HEK293 (cell line): ENCODE measurements at regions not wholly inside any gene's neighbourhood (a gene's known extent, or its start where the extent isn't known, plus 50 kb on each side); places are given as distances from the start of the nearest gene placed in this dataset.

Experiments
- CTCF ChIA-PET: fragments of 350-600 bp; formaldehyde crosslinking; extraction: SDS; loops from one replicate; lab custom pipeline; 2021; ENCODE audit warnings: antibody characterized with exemption; lab: Yijun Ruan, JAX
- POLR2A ChIA-PET: fragments of 300-600 bp; formaldehyde crosslinking; extraction: SDS; loops from one replicate; lab custom pipeline; 2020; ENCODE audit warnings: antibody characterized with exemption, inconsistent platforms; lab: Yijun Ruan, JAX
- H3K27ac ChIP-seq: fragments of 200-500 bp; sonication (Bioruptor generic); 2 replicates; pipeline ENCODE4 v1.5.1; 2014; ENCODE audit warnings: low read depth, low read length, control low read depth, inconsistent platforms; ENCODE audit errors: extremely low read depth
- H3K36me3 ChIP-seq, 2 experiments: fragments of 200-500 bp in 1 of 2; sonication (Bioruptor generic) in 1 of 2; 1 replicate in 1 of 2; 2 replicates in 1 of 2; pipeline ENCODE4 v1.5.1; 2014 to 2017; ENCODE audit warnings: inconsistent platforms in 2 of 2, low read length in 2 of 2; ENCODE audit not compliant: control insufficient read depth in 2 of 2, insufficient read depth in 1 of 2
- H3K4me1 ChIP-seq: fragments of 200-500 bp; sonication (Bioruptor generic); 2 replicates; pipeline ENCODE4 v1.5.1; 2014; ENCODE audit warnings: mild to moderate bottlenecking, low read length, inconsistent platforms; ENCODE audit not compliant: control insufficient read depth, insufficient read depth
- H3K4me3 ChIP-seq: 2 replicates; pipeline ENCODE4 v1.5.1; 2011; ENCODE audit warnings: low read depth, mild to moderate bottlenecking, control low read depth, low read length, moderate library complexity
- H3K9me3 ChIP-seq: fragments of 200-500 bp; sonication (Bioruptor generic); 2 replicates; pipeline ENCODE4 v1.5.1; 2014; ENCODE audit warnings: low read depth, low read length, inconsistent platforms; ENCODE audit not compliant: control insufficient read depth, insufficient read depth
- GFI1B ChIP-seq: fragments of 450-650 bp; formaldehyde crosslinking; IDR thresholded peaks from 2 replicates; pipeline ENCODE4 v1.5.1; 2016; ENCODE audit warnings: missing biosample characterization, missing genetic modification characterization
- HOXD13 ChIP-seq: sonication (generic); formaldehyde crosslinking; IDR thresholded peaks from 2 replicates; pipeline ENCODE4 v1.8.0; 2022; ENCODE audit warnings: missing genetic modification reagents, borderline replicate concordance
- TRIM28 ChIP-seq: IDR thresholded peaks from 2 replicates; pipeline ENCODE4 v1.6.1; 2011; ENCODE audit warnings: low read length, control low read depth, borderline replicate concordance
- ZFP69B ChIP-seq: fragments of 450-650 bp; formaldehyde crosslinking; IDR thresholded peaks from 2 replicates; pipeline ENCODE4 v1.5.1; 2016; ENCODE audit warnings: missing biosample characterization, missing genetic modification characterization
- ZNF114 ChIP-seq: fragments of 450-650 bp; formaldehyde crosslinking; IDR thresholded peaks from 2 replicates; pipeline ENCODE4 v1.5.0; 2017; ENCODE audit warnings: missing biosample characterization, missing genetic modification characterization
- ZNF521 ChIP-seq: fragments of 450-650 bp; formaldehyde crosslinking; IDR thresholded peaks from 2 replicates; pipeline ENCODE4 v1.5.1; 2017; ENCODE audit warnings: missing biosample characterization, mild to moderate bottlenecking, missing genetic modification characterization
- ZNF658 ChIP-seq: fragments of 450-650 bp; formaldehyde crosslinking; IDR thresholded peaks from 2 replicates; pipeline ENCODE4; 2016; ENCODE audit warnings: missing biosample characterization, missing genetic modification characterization
- ZNF837 ChIP-seq: fragments of 450-650 bp; formaldehyde crosslinking; IDR thresholded peaks from 2 replicates; pipeline ENCODE4 v1.5.1; 2016; ENCODE audit warnings: missing biosample characterization, missing genetic modification characterization
- TF ChIP-seq, protein P1 (sequence below): fragments of 450-650 bp; formaldehyde crosslinking; IDR thresholded peaks from 2 replicates; pipeline ENCODE4 v1.5.1; 2016; ENCODE audit warnings: missing biosample characterization, missing genetic modification characterization
- TF ChIP-seq, protein P2 (sequence below): fragments of 450-650 bp; formaldehyde crosslinking; IDR thresholded peaks from 2 replicates; pipeline ENCODE4 v1.5.1; 2016; ENCODE audit warnings: missing biosample characterization, missing genetic modification characterization
- TF ChIP-seq, protein P3 (sequence below): fragments of 450-650 bp; formaldehyde crosslinking; IDR thresholded peaks from 2 replicates; pipeline ENCODE4 v1.5.1; 2016; ENCODE audit warnings: missing biosample characterization, missing genetic modification characterization, low read depth
- TF ChIP-seq, protein P4 (sequence below): fragments of 450-650 bp; formaldehyde crosslinking; conservative IDR thresholded peaks from 2 replicates; pipeline ENCODE4 v1.5.1; 2016; ENCODE audit warnings: low read depth, missing biosample characterization, missing genetic modification characterization
- TF ChIP-seq, protein P5 (sequence below): fragments of 450-650 bp; formaldehyde crosslinking; IDR thresholded peaks from 2 replicates; pipeline ENCODE4 v1.5.1; 2016; ENCODE audit warnings: missing biosample characterization, missing genetic modification characterization, borderline replicate concordance
- TF ChIP-seq, protein P6 (sequence below): fragments of 450-650 bp; formaldehyde crosslinking; IDR thresholded peaks from 2 replicates; pipeline ENCODE4 v1.5.1; 2017; ENCODE audit warnings: missing biosample characterization, missing genetic modification characterization
- TF ChIP-seq, protein P7 (sequence below): fragments of 450-650 bp; formaldehyde crosslinking; IDR thresholded peaks from 2 replicates; pipeline ENCODE4 v1.5.1; 2017; ENCODE audit warnings: missing biosample characterization, missing genetic modification characterization

DNA sequence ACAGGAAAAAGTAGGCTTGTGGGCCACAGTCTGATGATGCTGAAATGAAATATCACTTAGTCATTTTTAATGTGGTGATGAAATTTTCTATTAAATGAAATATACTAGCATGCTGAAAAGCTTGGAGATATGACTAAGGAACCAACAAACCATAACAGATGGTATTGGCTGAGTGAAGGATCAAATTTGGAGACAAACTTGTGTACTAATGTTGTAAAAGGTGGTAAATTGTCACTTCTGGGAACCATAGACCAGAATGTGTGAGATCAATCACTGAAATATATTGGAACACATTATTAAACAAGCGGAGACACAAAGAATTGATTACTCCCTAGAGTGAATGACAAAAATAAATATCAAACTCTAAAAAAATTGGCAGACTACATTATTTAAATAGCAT, 232.4 kb downstream of the DOK5 start:
- Histone ChIP-seq H3K4me1 (no peaks in the 10 kb centered on the region), H3K9me3 (no peaks in the 10 kb centered on the region), H3K4me3 (no peak overlapping the region), H3K27ac (no peak overlapping the region), H3K36me3 (no peaks in the 10 kb centered on the region)
- TF ChIP-seq ZNF521 (tag by site-specific recombination) (no peak), ZFP69B (tag by site-specific recombination) (no peak), GFI1B (no peak), ZNF114 (no peak), ZNF837 (tag by site-specific recombination) (no peak), TRIM28 (no peak), HOXD13 (no peak), ZNF658 (tag by site-specific recombination) (no peak)
- TF ChIP-seq, protein P1, sequence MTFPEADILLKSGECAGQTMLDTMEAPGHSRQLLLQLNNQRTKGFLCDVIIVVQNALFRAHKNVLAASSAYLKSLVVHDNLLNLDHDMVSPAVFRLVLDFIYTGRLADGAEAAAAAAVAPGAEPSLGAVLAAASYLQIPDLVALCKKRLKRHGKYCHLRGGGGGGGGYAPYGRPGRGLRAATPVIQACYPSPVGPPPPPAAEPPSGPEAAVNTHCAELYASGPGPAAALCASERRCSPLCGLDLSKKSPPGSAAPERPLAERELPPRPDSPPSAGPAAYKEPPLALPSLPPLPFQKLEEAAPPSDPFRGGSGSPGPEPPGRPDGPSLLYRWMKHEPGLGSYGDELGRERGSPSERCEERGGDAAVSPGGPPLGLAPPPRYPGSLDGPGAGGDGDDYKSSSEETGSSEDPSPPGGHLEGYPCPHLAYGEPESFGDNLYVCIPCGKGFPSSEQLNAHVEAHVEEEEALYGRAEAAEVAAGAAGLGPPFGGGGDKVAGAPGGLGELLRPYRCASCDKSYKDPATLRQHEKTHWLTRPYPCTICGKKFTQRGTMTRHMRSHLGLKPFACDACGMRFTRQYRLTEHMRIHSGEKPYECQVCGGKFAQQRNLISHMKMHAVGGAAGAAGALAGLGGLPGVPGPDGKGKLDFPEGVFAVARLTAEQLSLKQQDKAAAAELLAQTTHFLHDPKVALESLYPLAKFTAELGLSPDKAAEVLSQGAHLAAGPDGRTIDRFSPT (tag by site-specific recombination), result no peak
- TF ChIP-seq, protein P2, sequence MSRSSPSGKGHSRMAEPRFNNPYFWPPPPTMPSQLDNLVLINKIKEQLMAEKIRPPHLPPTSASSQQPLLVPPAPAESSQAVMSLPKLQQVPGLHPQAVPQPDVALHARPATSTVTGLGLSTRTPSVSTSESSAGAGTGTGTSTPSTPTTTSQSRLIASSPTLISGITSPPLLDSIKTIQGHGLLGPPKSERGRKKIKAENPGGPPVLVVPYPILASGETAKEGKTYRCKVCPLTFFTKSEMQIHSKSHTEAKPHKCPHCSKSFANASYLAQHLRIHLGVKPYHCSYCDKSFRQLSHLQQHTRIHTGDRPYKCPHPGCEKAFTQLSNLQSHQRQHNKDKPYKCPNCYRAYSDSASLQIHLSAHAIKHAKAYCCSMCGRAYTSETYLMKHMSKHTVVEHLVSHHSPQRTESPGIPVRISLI (tag by site-specific recombination), result no peak
- TF ChIP-seq, protein P3, sequence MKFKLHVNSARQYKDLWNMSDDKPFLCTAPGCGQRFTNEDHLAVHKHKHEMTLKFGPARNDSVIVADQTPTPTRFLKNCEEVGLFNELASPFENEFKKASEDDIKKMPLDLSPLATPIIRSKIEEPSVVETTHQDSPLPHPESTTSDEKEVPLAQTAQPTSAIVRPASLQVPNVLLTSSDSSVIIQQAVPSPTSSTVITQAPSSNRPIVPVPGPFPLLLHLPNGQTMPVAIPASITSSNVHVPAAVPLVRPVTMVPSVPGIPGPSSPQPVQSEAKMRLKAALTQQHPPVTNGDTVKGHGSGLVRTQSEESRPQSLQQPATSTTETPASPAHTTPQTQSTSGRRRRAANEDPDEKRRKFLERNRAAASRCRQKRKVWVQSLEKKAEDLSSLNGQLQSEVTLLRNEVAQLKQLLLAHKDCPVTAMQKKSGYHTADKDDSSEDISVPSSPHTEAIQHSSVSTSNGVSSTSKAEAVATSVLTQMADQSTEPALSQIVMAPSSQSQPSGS (tag by site-specific recombination), result no peak
- TF ChIP-seq, protein P4, sequence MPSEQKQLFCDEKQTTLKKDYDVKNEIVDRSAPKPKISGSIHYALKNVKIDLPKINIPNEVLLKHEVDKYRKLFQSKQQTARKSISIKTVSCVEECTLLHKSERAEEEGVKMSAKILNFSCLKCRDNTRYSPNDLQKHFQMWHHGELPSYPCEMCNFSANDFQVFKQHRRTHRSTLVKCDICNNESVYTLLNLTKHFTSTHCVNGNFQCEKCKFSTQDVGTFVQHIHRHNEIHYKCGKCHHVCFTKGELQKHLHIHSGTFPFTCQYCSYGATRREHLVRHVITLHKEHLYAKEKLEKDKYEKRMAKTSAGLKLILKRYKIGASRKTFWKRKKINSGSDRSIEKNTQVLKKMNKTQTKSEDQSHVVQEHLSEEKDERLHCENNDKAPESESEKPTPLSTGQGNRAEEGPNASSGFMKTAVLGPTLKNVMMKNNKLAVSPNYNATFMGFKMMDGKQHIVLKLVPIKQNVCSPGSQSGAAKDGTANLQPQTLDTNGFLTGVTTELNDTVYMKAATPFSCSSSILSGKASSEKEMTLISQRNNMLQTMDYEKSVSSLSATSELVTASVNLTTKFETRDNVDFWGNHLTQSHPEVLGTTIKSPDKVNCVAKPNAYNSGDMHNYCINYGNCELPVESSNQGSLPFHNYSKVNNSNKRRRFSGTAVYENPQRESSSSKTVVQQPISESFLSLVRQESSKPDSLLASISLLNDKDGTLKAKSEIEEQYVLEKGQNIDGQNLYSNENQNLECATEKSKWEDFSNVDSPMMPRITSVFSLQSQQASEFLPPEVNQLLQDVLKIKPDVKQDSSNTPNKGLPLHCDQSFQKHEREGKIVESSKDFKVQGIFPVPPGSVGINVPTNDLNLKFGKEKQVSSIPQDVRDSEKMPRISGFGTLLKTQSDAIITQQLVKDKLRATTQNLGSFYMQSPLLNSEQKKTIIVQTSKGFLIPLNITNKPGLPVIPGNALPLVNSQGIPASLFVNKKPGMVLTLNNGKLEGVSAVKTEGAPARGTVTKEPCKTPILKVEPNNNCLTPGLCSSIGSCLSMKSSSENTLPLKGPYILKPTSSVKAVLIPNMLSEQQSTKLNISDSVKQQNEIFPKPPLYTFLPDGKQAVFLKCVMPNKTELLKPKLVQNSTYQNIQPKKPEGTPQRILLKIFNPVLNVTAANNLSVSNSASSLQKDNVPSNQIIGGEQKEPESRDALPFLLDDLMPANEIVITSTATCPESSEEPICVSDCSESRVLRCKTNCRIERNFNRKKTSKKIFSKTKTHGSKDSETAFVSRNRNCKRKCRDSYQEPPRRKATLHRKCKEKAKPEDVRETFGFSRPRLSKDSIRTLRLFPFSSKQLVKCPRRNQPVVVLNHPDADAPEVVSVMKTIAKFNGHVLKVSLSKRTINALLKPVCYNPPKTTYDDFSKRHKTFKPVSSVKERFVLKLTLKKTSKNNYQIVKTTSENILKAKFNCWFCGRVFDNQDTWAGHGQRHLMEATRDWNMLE, result no peak
- TF ChIP-seq, protein P5, sequence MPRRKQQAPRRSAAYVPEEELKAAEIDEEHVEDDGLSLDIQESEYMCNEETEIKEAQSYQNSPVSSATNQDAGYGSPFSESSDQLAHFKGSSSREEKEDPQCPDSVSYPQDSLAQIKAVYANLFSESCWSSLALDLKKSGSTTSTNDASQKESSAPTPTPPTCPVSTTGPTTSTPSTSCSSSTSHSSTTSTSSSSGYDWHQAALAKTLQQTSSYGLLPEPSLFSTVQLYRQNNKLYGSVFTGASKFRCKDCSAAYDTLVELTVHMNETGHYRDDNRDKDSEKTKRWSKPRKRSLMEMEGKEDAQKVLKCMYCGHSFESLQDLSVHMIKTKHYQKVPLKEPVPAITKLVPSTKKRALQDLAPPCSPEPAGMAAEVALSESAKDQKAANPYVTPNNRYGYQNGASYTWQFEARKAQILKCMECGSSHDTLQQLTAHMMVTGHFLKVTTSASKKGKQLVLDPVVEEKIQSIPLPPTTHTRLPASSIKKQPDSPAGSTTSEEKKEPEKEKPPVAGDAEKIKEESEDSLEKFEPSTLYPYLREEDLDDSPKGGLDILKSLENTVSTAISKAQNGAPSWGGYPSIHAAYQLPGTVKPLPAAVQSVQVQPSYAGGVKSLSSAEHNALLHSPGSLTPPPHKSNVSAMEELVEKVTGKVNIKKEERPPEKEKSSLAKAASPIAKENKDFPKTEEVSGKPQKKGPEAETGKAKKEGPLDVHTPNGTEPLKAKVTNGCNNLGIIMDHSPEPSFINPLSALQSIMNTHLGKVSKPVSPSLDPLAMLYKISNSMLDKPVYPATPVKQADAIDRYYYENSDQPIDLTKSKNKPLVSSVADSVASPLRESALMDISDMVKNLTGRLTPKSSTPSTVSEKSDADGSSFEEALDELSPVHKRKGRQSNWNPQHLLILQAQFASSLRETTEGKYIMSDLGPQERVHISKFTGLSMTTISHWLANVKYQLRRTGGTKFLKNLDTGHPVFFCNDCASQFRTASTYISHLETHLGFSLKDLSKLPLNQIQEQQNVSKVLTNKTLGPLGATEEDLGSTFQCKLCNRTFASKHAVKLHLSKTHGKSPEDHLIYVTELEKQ (tag by site-specific recombination), result no peak
- TF ChIP-seq, protein P6, sequence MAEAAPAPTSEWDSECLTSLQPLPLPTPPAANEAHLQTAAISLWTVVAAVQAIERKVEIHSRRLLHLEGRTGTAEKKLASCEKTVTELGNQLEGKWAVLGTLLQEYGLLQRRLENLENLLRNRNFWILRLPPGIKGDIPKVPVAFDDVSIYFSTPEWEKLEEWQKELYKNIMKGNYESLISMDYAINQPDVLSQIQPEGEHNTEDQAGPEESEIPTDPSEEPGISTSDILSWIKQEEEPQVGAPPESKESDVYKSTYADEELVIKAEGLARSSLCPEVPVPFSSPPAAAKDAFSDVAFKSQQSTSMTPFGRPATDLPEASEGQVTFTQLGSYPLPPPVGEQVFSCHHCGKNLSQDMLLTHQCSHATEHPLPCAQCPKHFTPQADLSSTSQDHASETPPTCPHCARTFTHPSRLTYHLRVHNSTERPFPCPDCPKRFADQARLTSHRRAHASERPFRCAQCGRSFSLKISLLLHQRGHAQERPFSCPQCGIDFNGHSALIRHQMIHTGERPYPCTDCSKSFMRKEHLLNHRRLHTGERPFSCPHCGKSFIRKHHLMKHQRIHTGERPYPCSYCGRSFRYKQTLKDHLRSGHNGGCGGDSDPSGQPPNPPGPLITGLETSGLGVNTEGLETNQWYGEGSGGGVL (tag by site-specific recombination), result no peak
- TF ChIP-seq, protein P7, sequence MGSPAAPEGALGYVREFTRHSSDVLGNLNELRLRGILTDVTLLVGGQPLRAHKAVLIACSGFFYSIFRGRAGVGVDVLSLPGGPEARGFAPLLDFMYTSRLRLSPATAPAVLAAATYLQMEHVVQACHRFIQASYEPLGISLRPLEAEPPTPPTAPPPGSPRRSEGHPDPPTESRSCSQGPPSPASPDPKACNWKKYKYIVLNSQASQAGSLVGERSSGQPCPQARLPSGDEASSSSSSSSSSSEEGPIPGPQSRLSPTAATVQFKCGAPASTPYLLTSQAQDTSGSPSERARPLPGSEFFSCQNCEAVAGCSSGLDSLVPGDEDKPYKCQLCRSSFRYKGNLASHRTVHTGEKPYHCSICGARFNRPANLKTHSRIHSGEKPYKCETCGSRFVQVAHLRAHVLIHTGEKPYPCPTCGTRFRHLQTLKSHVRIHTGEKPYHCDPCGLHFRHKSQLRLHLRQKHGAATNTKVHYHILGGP (tag by site-specific recombination), result no peak
- ChIA-PET CTCF (interaction anchor here (0.7 kb wide), 1 partner anchor 27 kb away, joined by 3 read pairs; no protein-coding TSS in a partner anchor), POLR2A (no interaction called here)
